ENCODE measurements at regions not wholly inside any gene's neighbourhood (a gene's known extent, or its start where the extent isn't known, plus 50 kb on each side); places are given as distances from the start of the nearest gene placed in this dataset.
A peak's percentile ranks its signal among the peaks of the same experiment; 100 is the strongest.
"Not testable (repeated sequence)": the region's sequence is repeated elsewhere in the genome, so short reads cannot be mapped to it uniquely, and the experiment has no call there.

GRCh38 chr9:85859765-85860164 lies 81.2 kb upstream of the NAA35 start:
- no peaks in the 10 kb centered on the region for H3K4me1 Mint-ChIP-seq
- no peak overlapping the region for H3K4me3 Mint-ChIP-seq
- no peak overlapping the region for H3K27ac Mint-ChIP-seq
- no peak for DNase-seq
- H3K9me3 Mint-ChIP-seq: peaks cover 0 to 7% (median 3%) of the 10 kb centered on the region in 7 donors
- peaks cover 14 to 20% of the 10 kb centered on the region in 2 donors for H3K36me3 Mint-ChIP-seq
- no peak for ATAC-seq (ENCODE audit: low read depth in 2 of 2)
- no peaks in the 10 kb centered on the region for H3K27me3 Mint-ChIP-seq

GRCh38 chr9:85861882-85862281 lies 79.1 kb upstream of the NAA35 start:
- not testable (repeated sequence) for ATAC-seq (ENCODE audit: low read depth in 2 of 2); H3K9me3 Mint-ChIP-seq; DNase-seq; H3K27me3 Mint-ChIP-seq; H3K4me3 Mint-ChIP-seq; H3K27ac Mint-ChIP-seq; H3K4me1 Mint-ChIP-seq
- peaks cover 14 to 34% of the 10 kb centered on the region in 2 donors for H3K36me3 Mint-ChIP-seq

GRCh38 chr9:85863875-85864274 lies 77.1 kb upstream of the NAA35 start:
- DNase-seq (no peak), ATAC-seq (ENCODE audit: low read depth in 2 of 2) (no peak)
- H3K36me3 Mint-ChIP-seq: peaks cover 14 to 34% of the 10 kb centered on the region in 2 donors
- H3K27ac Mint-ChIP-seq: no peak overlapping the region
- no peaks in the 10 kb centered on the region for H3K27me3 Mint-ChIP-seq
- peaks cover 2 to 9% (median 7%) of the 10 kb centered on the region in 7 donors for H3K9me3 Mint-ChIP-seq
- no peak overlapping the region for H3K4me3 Mint-ChIP-seq
- no peaks in the 10 kb centered on the region for H3K4me1 Mint-ChIP-seq

- no peak for ATAC-seq (ENCODE audit: low read depth in 2 of 2)
- H3K4me1 Mint-ChIP-seq: peaks cover 2 to 6% (median 4%) of the 10 kb centered on the region in 3 donors
- H3K27me3 Mint-ChIP-seq: no peaks in the 10 kb centered on the region
- no peak for DNase-seq
- H3K4me3 Mint-ChIP-seq: no peak overlapping the region
- H3K36me3 Mint-ChIP-seq: peaks cover 0 to 2% of the 10 kb centered on the region in 2 donors
- peak overlapping the region in 1 of 6 donors; percentile 4 for H3K27ac Mint-ChIP-seq
- H3K9me3 Mint-ChIP-seq: peaks cover 0 to 2% (median 0%) of the 10 kb centered on the region in 7 donors
These were observed 69.9 kb upstream of the NAA35 start for GRCh38 chr9:85871008-85871407.

- not testable (repeated sequence) for H3K4me1 Mint-ChIP-seq; DNase-seq; H3K27me3 Mint-ChIP-seq; H3K9me3 Mint-ChIP-seq; H3K36me3 Mint-ChIP-seq; ATAC-seq (ENCODE audit: low read depth in 2 of 2)
- Mint-ChIP-seq H3K4me3 (peak overlapping the region in 1 of 8 donors; percentile 15), H3K27ac (peak overlapping the region in 1 of 6 donors; percentile 64)
These were observed 69.3 kb upstream of the NAA35 start for GRCh38 chr9:85871683-85872082.

- H3K4me1 Mint-ChIP-seq: peaks cover 2 to 6% (median 4%) of the 10 kb centered on the region in 3 donors
- ATAC-seq (ENCODE audit: low read depth in 2 of 2) (no peak), DNase-seq (no peak)
- H3K9me3 Mint-ChIP-seq: peaks cover 0 to 2% (median 0%) of the 10 kb centered on the region in 7 donors
- H3K27ac Mint-ChIP-seq: no peak overlapping the region
- H3K27me3 Mint-ChIP-seq: no peaks in the 10 kb centered on the region
- H3K36me3 Mint-ChIP-seq: no peaks in the 10 kb centered on the region
- no peak overlapping the region for H3K4me3 Mint-ChIP-seq
These were observed 68.5 kb upstream of the NAA35 start for GRCh38 chr9:85872463-85872862.

- H3K36me3 Mint-ChIP-seq: peaks cover 6% of the 10 kb centered on the region in 2 donors
- H3K4me1 Mint-ChIP-seq: peaks cover 1 to 2% (median 1%) of the 10 kb centered on the region in 3 donors
- peaks cover 0 to 1% (median 0%) of the 10 kb centered on the region in 7 donors for H3K9me3 Mint-ChIP-seq
- no peak overlapping the region for H3K27ac Mint-ChIP-seq
- DNase-seq: no peak
- no peaks in the 10 kb centered on the region for H3K27me3 Mint-ChIP-seq
- no peak overlapping the region for H3K4me3 Mint-ChIP-seq
- no peak for ATAC-seq (ENCODE audit: low read depth in 2 of 2)
These were observed 64.3 kb upstream of the NAA35 start for GRCh38 chr9:85876628-85877027.

GRCh38 chr9:85878872-85879597 lies 61.9 kb upstream of the NAA35 start:
- H3K9me3 Mint-ChIP-seq: not testable (repeated sequence)

GRCh38 chr9:85880507-85880906 lies 60.4 kb upstream of the NAA35 start:
- peaks cover 19 to 31% of the 10 kb centered on the region in 2 donors for H3K36me3 Mint-ChIP-seq
- not testable (repeated sequence) for H3K9me3 Mint-ChIP-seq; H3K4me3 Mint-ChIP-seq; H3K27ac Mint-ChIP-seq; H3K4me1 Mint-ChIP-seq; DNase-seq; ATAC-seq (ENCODE audit: low read depth in 2 of 2); H3K27me3 Mint-ChIP-seq

More at GRCh38 chr9:85878872-85879597, 61.9 kb upstream of the NAA35 start:
- ATAC-seq (ENCODE audit: low read depth in 2 of 2); DNase-seq; H3K4me3 Mint-ChIP-seq; H3K27ac Mint-ChIP-seq; H3K4me1 Mint-ChIP-seq; H3K27me3 Mint-ChIP-seq: not testable (repeated sequence)
- H3K36me3 Mint-ChIP-seq: peaks cover 10 to 25% of the 10 kb centered on the region in 2 donors

- DNase-seq (no peak), ATAC-seq (ENCODE audit: low read depth in 2 of 2) (no peak)
- no peak overlapping the region for H3K4me3 Mint-ChIP-seq
- peaks cover 0 to 8% (median 2%) of the 10 kb centered on the region in 7 donors for H3K9me3 Mint-ChIP-seq
- H3K4me1 Mint-ChIP-seq: no peaks in the 10 kb centered on the region
- H3K27ac Mint-ChIP-seq: no peak overlapping the region
- no peaks in the 10 kb centered on the region for H3K27me3 Mint-ChIP-seq
- H3K36me3 Mint-ChIP-seq: peaks cover 19 to 31% of the 10 kb centered on the region in 2 donors
These were observed 56.7 kb upstream of the NAA35 start for GRCh38 chr9:85884256-85884655.

GRCh38 chr9:85890962-85891361 lies 50.0 kb upstream of the NAA35 start:
- no peak for DNase-seq
- Mint-ChIP-seq H3K4me1 (no peaks in the 10 kb centered on the region), H3K27me3 (no peaks in the 10 kb centered on the region), H3K4me3 (no peak overlapping the region), H3K36me3 (peaks cover 8 to 14% of the 10 kb centered on the region in 2 donors), H3K9me3 (peaks cover 0 to 20% (median 8%) of the 10 kb centered on the region in 7 donors), H3K27ac (no peak overlapping the region)
- no peak for ATAC-seq (ENCODE audit: low read depth in 2 of 2)
